ACC112 (cell line): ENCODE measurements at regions not wholly inside any gene's neighbourhood (a gene's known extent, or its start where the extent isn't known, plus 50 kb on each side); places are given as distances from the start of the nearest gene placed in this dataset.
"Not testable (repeated sequence)": the region's sequence is repeated elsewhere in the genome, so short reads cannot be mapped to it uniquely, and the experiment has no call there.

Experiments
- H2AFZ ChIP-seq: fragments of 200-600 bp; sonication (generic); one replicate; pipeline ENCODE4 v1.6.0; 2017; ENCODE audit warnings: antibody characterized with exemption, low read length; ENCODE audit not compliant: unreplicated experiment
- H3K27ac ChIP-seq: fragments of 200-600 bp; sonication (generic); 2 replicates; pipeline ENCODE4 v1.5.1; 2014; ENCODE audit warnings: low read depth, mild to moderate bottlenecking, antibody characterized with exemption, low read length, moderate library complexity
- H3K27me3 ChIP-seq: fragments of 200-600 bp; sonication (generic); 2 replicates; pipeline ENCODE4 v1.6.1; 2014; ENCODE audit warnings: mild to moderate bottlenecking, antibody characterized with exemption, low read length, moderate library complexity, mixed read lengths; ENCODE audit not compliant: insufficient read depth
- H3K36me3 ChIP-seq: fragments of 200-600 bp; sonication (generic); 2 replicates; pipeline ENCODE4 v1.6.1; 2016; ENCODE audit warnings: mild to moderate bottlenecking, antibody characterized with exemption, low read length, moderate library complexity, mixed read lengths; ENCODE audit not compliant: insufficient read depth
- H3K4me1 ChIP-seq: fragments of 200-600 bp; sonication (generic); one replicate; pipeline ENCODE4 v1.6.1; 2016; ENCODE audit warnings: low read length, mixed read lengths; ENCODE audit not compliant: insufficient read depth, unreplicated experiment, control insufficient read depth
- H3K4me3 ChIP-seq: fragments of 200-600 bp; sonication (generic); 2 replicates; pipeline ENCODE4 v1.5.1; 2014; ENCODE audit warnings: mild to moderate bottlenecking, low read depth, low read length
- H3K79me2 ChIP-seq: fragments of 200-600 bp; sonication (generic); one replicate; pipeline ENCODE4 v1.6.0; 2016; ENCODE audit warnings: low read length; ENCODE audit not compliant: control insufficient read depth, unreplicated experiment, insufficient read depth

DNA sequence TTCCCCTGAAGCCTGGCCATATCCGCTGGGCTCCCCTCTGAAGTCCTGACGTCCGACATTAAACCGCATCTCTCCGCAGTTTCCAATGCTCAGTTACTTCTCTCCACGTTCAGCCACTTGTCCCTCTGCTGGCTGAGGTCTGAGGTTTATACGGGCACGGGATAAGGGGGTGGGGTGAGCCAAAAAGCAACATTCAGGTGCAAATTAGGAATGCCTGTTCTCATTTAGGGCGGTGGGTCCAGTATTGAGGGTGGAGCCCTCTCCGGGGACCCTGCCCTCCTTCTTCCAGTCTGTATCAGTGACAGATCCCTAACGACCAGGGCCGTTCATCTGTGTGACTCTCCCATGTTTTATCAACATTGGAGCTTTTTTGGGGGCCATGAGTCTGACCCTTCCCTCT lies 1454.4 kb downstream of the HACE1 start:
- Histone ChIP-seq H3K4me3 (no peak overlapping the region), H3K27ac (no peak overlapping the region), H3K79me2 (no peaks in the 10 kb centered on the region)

DNA sequence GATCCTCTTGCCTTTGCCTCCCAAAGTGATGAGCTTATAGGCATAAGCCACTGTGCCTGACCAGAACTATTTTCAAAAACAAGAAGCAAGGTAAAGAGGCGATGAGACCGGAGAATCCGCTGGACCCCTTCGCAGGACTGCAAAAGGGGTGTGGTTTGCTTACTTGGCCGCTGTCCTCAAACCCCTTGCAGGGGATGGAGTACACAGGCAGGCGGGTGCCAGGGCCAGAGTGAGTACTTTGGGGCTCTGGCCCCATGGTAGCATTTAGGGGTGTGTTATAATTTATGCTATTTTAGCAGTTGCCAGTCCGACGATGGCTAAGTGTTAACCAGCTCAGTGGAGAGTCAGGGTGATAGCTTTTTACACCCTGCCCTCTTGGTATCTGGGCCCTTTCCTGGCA lies 1454.9 kb downstream of the HACE1 start:
- no peaks in the 10 kb centered on the region for H3K36me3 ChIP-seq
- no peaks in the 10 kb centered on the region for H3K27me3 ChIP-seq
- H3K27ac ChIP-seq: no peak overlapping the region
- H2AFZ ChIP-seq: no peak overlapping the region
- H3K79me2 ChIP-seq: no peaks in the 10 kb centered on the region
- H3K4me1 ChIP-seq: no peaks in the 10 kb centered on the region
- H3K4me3 ChIP-seq: no peak overlapping the region

More for the DNA sequence above, 1454.4 kb downstream of the HACE1 start:
- Histone ChIP-seq H3K27me3 (no peaks in the 10 kb centered on the region), H3K36me3 (no peaks in the 10 kb centered on the region), H3K4me1 (no peaks in the 10 kb centered on the region), H2AFZ (no peak overlapping the region)

DNA sequence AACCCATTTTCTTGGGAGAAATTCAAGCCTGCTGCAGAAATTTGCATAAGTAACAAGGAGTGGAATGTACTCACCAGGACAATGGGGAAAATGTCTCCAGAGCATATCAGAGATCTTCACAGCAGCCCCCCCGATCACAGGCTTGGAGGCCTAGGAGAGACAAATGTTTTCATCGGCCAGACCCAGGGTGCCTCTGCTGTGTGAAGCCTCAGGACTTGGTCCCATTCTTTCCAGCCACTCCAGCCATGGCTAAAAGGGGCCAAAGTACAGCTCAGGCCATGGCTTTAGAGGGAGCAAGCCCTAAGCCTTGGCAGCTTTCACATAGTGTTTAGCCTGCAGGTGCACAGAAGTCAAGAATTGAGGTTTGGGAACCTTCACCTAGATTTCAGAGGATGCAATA lies 1463.0 kb downstream of the HACE1 start:
- no peak overlapping the region for H3K27ac ChIP-seq
- no peaks in the 10 kb centered on the region for H3K27me3 ChIP-seq
- no peaks in the 10 kb centered on the region for H3K4me1 ChIP-seq
- H3K79me2 ChIP-seq: no peaks in the 10 kb centered on the region
- H3K36me3 ChIP-seq: no peaks in the 10 kb centered on the region
- no peak overlapping the region for H2AFZ ChIP-seq
- no peak overlapping the region for H3K4me3 ChIP-seq

DNA sequence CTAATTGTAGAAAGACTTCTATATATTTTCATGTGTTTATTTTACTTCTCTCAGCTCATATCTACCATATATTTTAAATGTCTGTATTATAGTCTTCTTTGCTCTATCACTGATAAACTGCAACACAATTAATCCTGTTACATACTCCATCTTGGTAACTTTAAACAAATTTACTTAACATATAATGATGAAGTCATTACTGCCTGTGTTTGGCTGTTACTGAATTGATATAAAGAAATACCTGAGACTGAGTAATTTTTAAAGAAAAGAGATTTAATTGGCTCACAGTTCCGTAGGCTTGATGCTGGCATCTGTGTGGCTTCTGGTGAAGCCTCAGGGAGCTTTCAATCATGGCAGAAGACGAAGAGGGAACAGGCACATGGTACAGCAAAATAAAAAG lies 1480.4 kb downstream of the HACE1 start:
- Histone ChIP-seq H3K27me3 (no peaks in the 10 kb centered on the region), H3K27ac (no peak overlapping the region), H3K4me1 (no peaks in the 10 kb centered on the region), H3K79me2 (no peaks in the 10 kb centered on the region), H2AFZ (no peak overlapping the region), H3K4me3 (no peak overlapping the region), H3K36me3 (no peaks in the 10 kb centered on the region)

- H3K36me3 ChIP-seq: no peaks in the 10 kb centered on the region
- no peak overlapping the region for H3K27ac ChIP-seq
- H3K4me3 ChIP-seq: no peak overlapping the region
- H2AFZ ChIP-seq: no peak overlapping the region
- no peaks in the 10 kb centered on the region for H3K27me3 ChIP-seq
- no peaks in the 10 kb centered on the region for H3K4me1 ChIP-seq
- H3K79me2 ChIP-seq: no peaks in the 10 kb centered on the region
These were observed 1492.5 kb downstream of the HACE1 start for GRCh38 chr6:103367212-103367611.

DNA sequence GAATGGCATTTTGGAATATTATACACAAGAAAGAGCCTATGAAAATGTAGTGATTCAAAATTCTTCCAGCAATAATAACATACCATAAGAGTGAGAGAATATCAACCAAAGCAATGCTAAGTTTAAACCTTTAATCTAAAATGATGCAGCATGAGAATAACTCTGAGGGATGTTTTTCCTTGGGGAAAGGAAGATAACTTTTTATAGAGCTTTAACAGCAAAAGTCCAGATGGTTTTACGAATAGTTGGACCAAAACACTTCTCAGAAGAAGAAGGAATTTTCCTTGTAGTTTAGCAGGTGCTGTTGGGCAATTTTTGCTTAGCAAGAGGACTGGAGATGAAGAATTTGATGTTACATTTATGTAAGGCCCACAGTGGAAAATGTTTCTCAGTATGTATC lies 1503.2 kb downstream of the HACE1 start:
- H3K27ac ChIP-seq: no peak overlapping the region
- H3K79me2 ChIP-seq: no peaks in the 10 kb centered on the region

GRCh38 chr6:103344554-103345163 lies 1515.1 kb downstream of the HACE1 start:
- Histone ChIP-seq H3K4me1 (no peaks in the 10 kb centered on the region), H3K27ac (no peak overlapping the region), H2AFZ (no peak overlapping the region), H3K79me2 (no peaks in the 10 kb centered on the region), H3K27me3 (no peaks in the 10 kb centered on the region), H3K4me3 (no peak overlapping the region), H3K36me3 (no peaks in the 10 kb centered on the region)

More for the DNA sequence above, 1503.2 kb downstream of the HACE1 start:
- Histone ChIP-seq H2AFZ (no peak overlapping the region), H3K27me3 (no peaks in the 10 kb centered on the region), H3K36me3 (no peaks in the 10 kb centered on the region), H3K4me1 (no peaks in the 10 kb centered on the region), H3K4me3 (no peak overlapping the region)

GRCh38 chr6:103335412-103335811 lies 1524.3 kb downstream of the HACE1 start:
- Histone ChIP-seq H3K27ac (no peak overlapping the region), H3K4me1 (no peaks in the 10 kb centered on the region), H3K4me3 (no peak overlapping the region), H2AFZ (no peak overlapping the region), H3K27me3 (no peaks in the 10 kb centered on the region), H3K79me2 (no peaks in the 10 kb centered on the region), H3K36me3 (no peaks in the 10 kb centered on the region)

DNA sequence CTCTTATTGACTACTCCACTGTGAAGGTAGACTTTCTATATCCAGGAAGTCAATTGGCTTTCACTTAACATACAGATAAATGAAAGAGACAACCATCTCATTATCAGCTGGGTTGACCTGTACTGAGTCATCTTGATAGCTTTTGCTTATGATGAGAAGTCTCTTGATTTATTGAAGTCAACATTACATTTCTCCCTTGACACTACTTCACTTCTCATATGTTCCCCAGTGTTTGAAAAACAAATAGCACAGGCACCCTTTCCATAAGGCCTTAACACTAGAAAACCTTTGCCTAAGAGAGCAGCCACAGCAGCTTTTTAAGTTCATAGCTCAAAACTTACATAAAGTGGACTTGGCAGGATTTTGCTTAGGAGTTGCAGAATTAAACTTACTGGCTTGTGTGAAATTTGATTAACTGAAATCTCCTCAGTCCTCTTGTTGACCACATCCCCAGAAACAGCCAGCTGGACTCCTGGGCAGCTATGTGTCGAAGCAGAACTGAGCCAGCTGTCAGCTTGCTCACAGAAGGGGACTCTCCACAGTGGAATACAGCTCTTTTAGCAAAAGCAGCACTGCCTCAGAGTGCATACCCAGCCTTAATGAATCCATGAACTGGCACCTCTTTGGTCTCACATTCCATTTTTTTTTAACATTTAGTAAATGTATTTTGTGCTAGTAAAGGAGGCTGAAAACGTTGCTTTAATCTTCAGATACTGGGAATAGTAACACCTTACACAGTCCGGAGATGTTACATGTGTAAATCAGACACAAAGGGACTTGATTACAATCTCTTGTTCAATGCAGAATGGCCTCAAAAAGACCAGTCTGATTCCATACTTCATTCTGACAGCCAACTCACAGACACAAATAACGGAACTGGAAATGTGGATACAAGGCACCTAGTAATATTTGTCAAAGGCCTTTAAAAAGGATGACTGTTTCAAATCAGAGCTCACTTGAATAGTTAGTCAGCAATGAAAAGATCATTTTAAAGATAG lies 1532.7 kb downstream of the HACE1 start:
- Histone ChIP-seq H3K4me3 (no peak overlapping the region), H2AFZ (no peak overlapping the region), H3K36me3 (no peaks in the 10 kb centered on the region), H3K4me1 (no peaks in the 10 kb centered on the region), H3K27me3 (no peaks in the 10 kb centered on the region), H3K27ac (no peak overlapping the region), H3K79me2 (no peaks in the 10 kb centered on the region)

DNA sequence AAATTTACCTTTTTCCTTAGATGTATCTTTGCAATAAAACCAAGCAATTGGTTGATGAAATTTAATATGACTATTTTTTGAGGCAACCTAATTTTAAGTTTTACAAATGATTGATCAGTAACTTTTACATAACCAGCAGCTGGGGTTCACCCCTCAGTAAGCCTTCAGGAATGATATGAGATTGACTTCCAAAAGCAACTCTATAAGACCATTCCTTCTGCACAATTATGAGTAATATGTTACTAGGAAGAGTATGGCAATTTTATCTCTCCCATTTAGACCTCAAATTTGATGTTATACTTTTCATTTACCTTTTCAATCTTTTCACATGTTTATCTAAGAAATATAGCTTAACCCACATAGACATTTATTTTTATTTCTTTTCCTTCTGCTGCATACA lies 1546.3 kb downstream of the HACE1 start:
- Histone ChIP-seq H3K4me3 (no peak overlapping the region), H3K27ac (no peak overlapping the region), H2AFZ (no peak overlapping the region), H3K4me1 (no peaks in the 10 kb centered on the region), H3K79me2 (no peaks in the 10 kb centered on the region), H3K27me3 (no peaks in the 10 kb centered on the region), H3K36me3 (no peaks in the 10 kb centered on the region)

GRCh38 chr6:103294376-103294775 lies 1565.3 kb downstream of the HACE1 start:
- H3K79me2 ChIP-seq, H3K4me1 ChIP-seq, H3K4me3 ChIP-seq, H3K27ac ChIP-seq, H2AFZ ChIP-seq, H3K36me3 ChIP-seq, H3K27me3 ChIP-seq: not testable (repeated sequence)
